GM12874 (cell line): ENCODE measurements at regions not wholly inside any gene's neighbourhood (a gene's known extent, or its start where the extent isn't known, plus 50 kb on each side); places are given as distances from the start of the nearest gene placed in this dataset.

Source experiments
- TF ChIP-seq, protein P1 (sequence below): IDR thresholded peaks from 2 replicates; pipeline ENCODE4 v1.5.1; 2011; ENCODE audit warnings: low read depth, mild to moderate bottlenecking, control low read depth, low read length, moderate library complexity; ENCODE audit not compliant: insufficient read depth

GRCh38 chr13:32840113-32840512, 176.1 kb upstream of the KL start:
- TF ChIP-seq, protein P1, sequence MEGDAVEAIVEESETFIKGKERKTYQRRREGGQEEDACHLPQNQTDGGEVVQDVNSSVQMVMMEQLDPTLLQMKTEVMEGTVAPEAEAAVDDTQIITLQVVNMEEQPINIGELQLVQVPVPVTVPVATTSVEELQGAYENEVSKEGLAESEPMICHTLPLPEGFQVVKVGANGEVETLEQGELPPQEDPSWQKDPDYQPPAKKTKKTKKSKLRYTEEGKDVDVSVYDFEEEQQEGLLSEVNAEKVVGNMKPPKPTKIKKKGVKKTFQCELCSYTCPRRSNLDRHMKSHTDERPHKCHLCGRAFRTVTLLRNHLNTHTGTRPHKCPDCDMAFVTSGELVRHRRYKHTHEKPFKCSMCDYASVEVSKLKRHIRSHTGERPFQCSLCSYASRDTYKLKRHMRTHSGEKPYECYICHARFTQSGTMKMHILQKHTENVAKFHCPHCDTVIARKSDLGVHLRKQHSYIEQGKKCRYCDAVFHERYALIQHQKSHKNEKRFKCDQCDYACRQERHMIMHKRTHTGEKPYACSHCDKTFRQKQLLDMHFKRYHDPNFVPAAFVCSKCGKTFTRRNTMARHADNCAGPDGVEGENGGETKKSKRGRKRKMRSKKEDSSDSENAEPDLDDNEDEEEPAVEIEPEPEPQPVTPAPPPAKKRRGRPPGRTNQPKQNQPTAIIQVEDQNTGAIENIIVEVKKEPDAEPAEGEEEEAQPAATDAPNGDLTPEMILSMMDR, result no peak

- TF ChIP-seq, protein P1, result no peak
Measured at GRCh38 chr13:32840989-32841713, 175.1 kb upstream of the KL start.

DNA sequence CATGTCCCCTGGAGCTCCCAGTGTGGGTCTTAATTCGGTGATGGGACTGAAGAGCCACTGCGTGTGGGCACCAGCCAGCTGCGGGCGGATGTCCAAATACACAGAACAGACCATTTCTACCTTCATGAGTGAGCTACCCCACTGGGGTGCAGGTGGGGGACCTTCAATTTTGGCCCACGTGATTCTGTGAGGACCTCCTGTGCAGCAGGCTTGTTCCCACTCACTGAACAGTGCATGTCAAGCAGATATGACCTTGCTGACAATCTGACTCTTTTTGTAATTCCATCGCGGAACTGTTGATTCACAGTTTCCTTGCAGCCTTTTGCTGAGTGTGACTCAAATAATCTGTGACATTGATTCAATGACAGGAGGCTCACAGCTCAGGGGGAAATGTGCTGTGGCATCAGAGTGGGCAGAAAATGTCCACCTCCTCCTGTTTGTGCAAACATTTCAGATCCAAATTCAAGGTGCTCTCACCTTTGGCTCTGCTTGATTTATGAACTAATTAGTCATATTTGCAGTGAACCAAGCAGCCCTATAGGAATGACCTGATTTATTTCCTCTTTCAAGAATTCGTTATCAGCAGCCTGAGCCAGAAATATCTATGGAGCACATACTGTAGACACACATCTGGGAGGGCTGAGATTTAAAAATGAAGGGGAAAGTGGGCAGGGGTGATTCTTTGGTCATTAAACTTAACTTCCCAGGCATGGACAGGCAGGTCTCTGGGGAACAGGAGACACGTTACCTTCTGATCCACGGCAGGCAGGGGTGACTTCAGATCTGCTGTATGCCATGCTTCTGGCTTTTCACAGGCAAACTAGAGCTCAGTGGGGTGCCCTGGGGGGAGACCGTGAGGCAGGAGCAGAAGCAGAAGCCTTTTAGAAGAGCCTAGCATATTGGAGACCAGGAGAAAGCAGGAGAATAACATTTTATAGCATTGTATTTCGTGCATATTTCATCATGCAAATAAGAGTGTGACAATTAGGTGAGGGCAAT, 170.0 kb upstream of the KL start:
- TF ChIP-seq, protein P1, result no peak

GRCh38 chr13:32849369-32849768, 166.9 kb upstream of the KL start:
- TF ChIP-seq, protein P1, result no peak

DNA sequence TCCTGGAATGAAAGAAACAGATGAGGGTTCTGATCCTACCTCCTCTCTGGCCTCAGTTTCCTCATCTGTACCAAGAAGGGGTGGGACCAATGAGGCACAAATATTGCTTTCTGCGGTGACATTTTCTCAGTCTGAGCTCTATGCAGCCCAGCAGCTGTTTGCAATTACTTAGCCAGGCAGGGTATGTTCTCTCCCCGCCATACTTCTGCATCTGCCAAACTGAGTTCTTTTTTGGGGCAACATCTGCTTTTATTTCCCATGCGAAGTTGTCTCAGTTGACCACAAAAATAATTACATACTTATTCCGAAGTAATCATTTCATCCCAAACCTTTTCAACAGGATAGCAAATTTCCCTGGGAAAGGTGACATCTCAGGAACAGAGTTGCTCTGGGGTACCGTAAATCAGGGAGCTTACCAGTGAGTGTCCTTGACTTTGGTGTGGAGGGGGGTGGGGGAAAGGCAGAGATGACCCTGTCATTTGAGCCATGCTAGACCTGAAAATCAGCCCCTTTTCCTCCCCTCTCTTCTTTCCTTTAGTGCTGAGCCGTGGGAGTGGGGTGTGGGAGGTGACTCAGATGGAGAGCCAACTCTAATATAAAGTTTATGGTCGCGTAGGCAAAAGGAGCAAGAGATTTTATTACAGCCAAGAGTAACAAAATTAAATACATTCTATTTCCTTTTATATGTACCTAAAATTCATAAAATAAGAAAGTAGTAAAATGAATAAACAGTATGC, 165.7 kb upstream of the KL start:
- TF ChIP-seq, protein P1, result no peak

GRCh38 chr13:32851083-32852069, 164.8 kb upstream of the KL start:
- TF ChIP-seq, protein P1, result no peak
